ENCODE measurements at regions not wholly inside any gene's neighbourhood (a gene's known extent, or its start where the extent isn't known, plus 50 kb on each side); places are given as distances from the start of the nearest gene placed in this dataset.

GRCh38 chrY:12553909-12554308 is 147.1 kb upstream of the USP9Y start:
- Histone ChIP-seq H3K27me3 (ENCODE audit: control insufficient read depth in 3 of 3, insufficient read depth in 3 of 3, low read length in 2 of 3) (no peaks in the 10 kb centered on the region), H3K9me3 (ENCODE audit: control insufficient read depth in 4 of 4, insufficient read depth in 3 of 4, low read length in 3 of 4) (no peaks in the 10 kb centered on the region), H3K4me3 (no peak overlapping the region), H3K9ac (ENCODE audit: insufficient read depth in 1 of 2, low read length in 2 of 2) (no peak overlapping the region), H3K36me3 (ENCODE audit: control insufficient read depth in 4 of 4, insufficient read depth in 4 of 4, low read length in 4 of 4) (no peaks in the 10 kb centered on the region), H3K27ac (ENCODE audit: low read depth in 1 of 2, low read length in 1 of 2) (no peak overlapping the region), H3K4me1 (ENCODE audit: control insufficient read depth in 5 of 5, insufficient read depth in 5 of 5, low read length in 5 of 5) (no peaks in the 10 kb centered on the region)
- DNase-seq: no peak
- ATAC-seq (ENCODE audit: insufficient read depth, low FRiP score): no peak
- WGBS, 2 donors: 100% methylated on average over 1 of the region's 1 CpG; no CpG with 5 or more reads in 1 of the 2 donors
- no peak for TF ChIP-seq CTCF (IDR thresholded peaks at IDR 0.05; ENCODE audit: control extremely low read depth, extremely low read depth)

GRCh38 chrY:12555005-12555404 is 146.0 kb upstream of the USP9Y start:
- ATAC-seq (ENCODE audit: insufficient read depth, low FRiP score): no peak
- no peaks in the 10 kb centered on the region for H3K27me3 ChIP-seq (ENCODE audit: control insufficient read depth in 3 of 3, insufficient read depth in 3 of 3, low read length in 2 of 3)
- 94% methylated on average over 1 of the region's 1 CpG; no CpG with 5 or more reads in 1 of the 2 donors for WGBS, 2 donors
- H3K27ac ChIP-seq (ENCODE audit: low read depth in 1 of 2, low read length in 1 of 2): no peak overlapping the region
- H3K9ac ChIP-seq (ENCODE audit: insufficient read depth in 1 of 2, low read length in 2 of 2): no peak overlapping the region
- H3K36me3 ChIP-seq (ENCODE audit: control insufficient read depth in 4 of 4, insufficient read depth in 4 of 4, low read length in 4 of 4): no peaks in the 10 kb centered on the region
- H3K4me1 ChIP-seq (ENCODE audit: control insufficient read depth in 5 of 5, insufficient read depth in 5 of 5, low read length in 5 of 5): no peaks in the 10 kb centered on the region
- no peak for TF ChIP-seq CTCF (IDR thresholded peaks at IDR 0.05; ENCODE audit: control extremely low read depth, extremely low read depth)
- no peak for DNase-seq
- H3K4me3 ChIP-seq: no peak overlapping the region
- H3K9me3 ChIP-seq (ENCODE audit: control insufficient read depth in 4 of 4, insufficient read depth in 3 of 4, low read length in 3 of 4): no peaks in the 10 kb centered on the region

GRCh38 chrY:12559007-12559406 is 142.0 kb upstream of the USP9Y start:
- no peak overlapping the region for H3K27ac ChIP-seq (ENCODE audit: low read depth in 1 of 2, low read length in 1 of 2)

More at GRCh38 chrY:12559007-12559406, 142.0 kb upstream of the USP9Y start:
- DNase-seq (no peak), ATAC-seq (ENCODE audit: insufficient read depth, low FRiP score) (no peak)
- TF ChIP-seq CTCF (IDR thresholded peaks at IDR 0.05; ENCODE audit: control extremely low read depth, extremely low read depth): no peak
- Histone ChIP-seq H3K9me3 (ENCODE audit: control insufficient read depth in 4 of 4, insufficient read depth in 3 of 4, low read length in 3 of 4) (no peaks in the 10 kb centered on the region), H3K4me1 (ENCODE audit: control insufficient read depth in 5 of 5, insufficient read depth in 5 of 5, low read length in 5 of 5) (no peaks in the 10 kb centered on the region), H3K9ac (ENCODE audit: insufficient read depth in 1 of 2, low read length in 2 of 2) (no peak overlapping the region), H3K27me3 (ENCODE audit: control insufficient read depth in 3 of 3, insufficient read depth in 3 of 3, low read length in 2 of 3) (no peaks in the 10 kb centered on the region), H3K4me3 (no peak overlapping the region), H3K36me3 (ENCODE audit: control insufficient read depth in 4 of 4, insufficient read depth in 4 of 4, low read length in 4 of 4) (no peaks in the 10 kb centered on the region)
- 91% methylated on average over 4 of the region's 4 CpGs; no CpG with 5 or more reads in 1 of the 2 donors for WGBS, 2 donors
